Stimulated activated CD4-positive, alpha-beta T cell treated with anti-CD3 and anti-CD28 coated beads, Interleukin-4, amount 100 ng/mL, for 4 hours (primary cell): ENCODE measurements at regions not wholly inside any gene's neighbourhood (a gene's known extent, or its start where the extent isn't known, plus 50 kb on each side); places are given as distances from the start of the nearest gene placed in this dataset.
"Not testable (repeated sequence)": the region's sequence is repeated elsewhere in the genome, so short reads cannot be mapped to it uniquely, and the experiment has no call there.

Experiments used
- DNase-seq, 2 experiments: peaks; one replicate each; pipeline ENCODE4 v3.0.0-alpha.2; 2020

- DNase-seq, result no peak
Measured at GRCh38 chr3:104066658-104067057, 1300.1 kb upstream of the ALCAM start.

GRCh38 chr3:104069114-104069513 is 1297.6 kb upstream of the ALCAM start:
- no peak for DNase-seq

GRCh38 chr3:104070906-104071305 is 1295.8 kb upstream of the ALCAM start:
- no peak for DNase-seq

- DNase-seq, result no peak
Measured at GRCh38 chr3:104080088-104080626, 1286.6 kb upstream of the ALCAM start.

GRCh38 chr3:104088738-104089137 is 1278.0 kb upstream of the ALCAM start:
- no peak for DNase-seq

- not testable (repeated sequence) for DNase-seq
Measured at GRCh38 chr3:104089987-104090386, 1276.7 kb upstream of the ALCAM start.

- no peak for DNase-seq
Measured at GRCh38 chr3:104101736-104102135, 1265.0 kb upstream of the ALCAM start.

GRCh38 chr3:104102386-104102785 is 1264.3 kb upstream of the ALCAM start:
- no peak for DNase-seq

- DNase-seq, result no peak
Measured at GRCh38 chr3:104106276-104106675, 1260.4 kb upstream of the ALCAM start.

- DNase-seq, result no peak
Measured at GRCh38 chr3:104108522-104108921, 1258.2 kb upstream of the ALCAM start.

- DNase-seq, result no peak
Measured at GRCh38 chr3:104126463-104126862, 1240.2 kb upstream of the ALCAM start.

- no peak for DNase-seq
Measured at GRCh38 chr3:104126864-104127553, 1239.7 kb upstream of the ALCAM start.

GRCh38 chr3:104127830-104128229 is 1238.9 kb upstream of the ALCAM start:
- no peak for DNase-seq

GRCh38 chr3:104132566-104133403 is 1233.9 kb upstream of the ALCAM start:
- DNase-seq, result no peak

- no peak for DNase-seq
Measured at GRCh38 chr3:104133630-104134029, 1233.1 kb upstream of the ALCAM start.

- DNase-seq, result no peak
Measured at GRCh38 chr3:104137116-104137515, 1229.6 kb upstream of the ALCAM start.

- no peak for DNase-seq
Measured at GRCh38 chr3:104145164-104145563, 1221.5 kb upstream of the ALCAM start.

- no peak for DNase-seq
Measured at GRCh38 chr3:104149154-104149553, 1217.6 kb upstream of the ALCAM start.

- no peak for DNase-seq
Measured at GRCh38 chr3:104150724-104151123, 1216.0 kb upstream of the ALCAM start.

GRCh38 chr3:104154896-104155295 is 1211.8 kb upstream of the ALCAM start:
- DNase-seq, result no peak

GRCh38 chr3:104165866-104166265 is 1200.8 kb upstream of the ALCAM start:
- no peak for DNase-seq

GRCh38 chr3:104168386-104168785 is 1198.3 kb upstream of the ALCAM start:
- DNase-seq, result no peak

GRCh38 chr3:104175696-104176095 is 1191.0 kb upstream of the ALCAM start:
- DNase-seq, result no peak

GRCh38 chr3:104176706-104177105 is 1190.0 kb upstream of the ALCAM start:
- no peak for DNase-seq
